ENCODE measurements at regions not wholly inside any gene's neighbourhood (a gene's known extent, or its start where the extent isn't known, plus 50 kb on each side); places are given as distances from the start of the nearest gene placed in this dataset.
"Not testable (repeated sequence)": the region's sequence is repeated elsewhere in the genome, so short reads cannot be mapped to it uniquely, and the experiment has no call there.

- no peaks in the 10 kb centered on the region for H3K4me1 ChIP-seq (ENCODE audit: control insufficient read depth in 1 of 2, low read depth in 2 of 2)
- no peaks in the 10 kb centered on the region for H3K36me3 ChIP-seq
- H3K27ac ChIP-seq = no peak overlapping the region
- DNase-seq (ENCODE audit: low spot score) (no peak), ATAC-seq (ENCODE audit: insufficient number of reproducible peaks, low FRiP score, low read depth) (no peak)
- TF ChIP-seq CTCF (IDR thresholded peaks at IDR 0.05) = no peak
- H3K4me3 ChIP-seq = no peak overlapping the region
- H3K9me3 ChIP-seq = peaks cover 2% of the 10 kb centered on the region
- H3K27me3 ChIP-seq (replicated peaks; ENCODE audit: insufficient read depth) = no peaks in the 10 kb centered on the region
These were observed 137.7 kb upstream of the XIRP2 start for GRCh38 chr2:166750624-166751023.

- H3K9me3 ChIP-seq = peaks cover 45% of the 10 kb centered on the region
- not testable (repeated sequence) for H3K4me3 ChIP-seq; H3K4me1 ChIP-seq (ENCODE audit: control insufficient read depth in 1 of 2, low read depth in 2 of 2); H3K27me3 ChIP-seq (replicated peaks; ENCODE audit: insufficient read depth); DNase-seq (ENCODE audit: low spot score); H3K36me3 ChIP-seq; ATAC-seq (ENCODE audit: insufficient number of reproducible peaks, low FRiP score, low read depth); H3K27ac ChIP-seq
These were observed 144.2 kb upstream of the XIRP2 start for GRCh38 chr2:166744117-166744516.

GRCh38 chr2:166743482-166743881 lies 144.8 kb upstream of the XIRP2 start:
- not testable (repeated sequence) for H3K4me3 ChIP-seq; H3K27ac ChIP-seq; ATAC-seq (ENCODE audit: insufficient number of reproducible peaks, low FRiP score, low read depth); DNase-seq (ENCODE audit: low spot score); H3K27me3 ChIP-seq (replicated peaks; ENCODE audit: insufficient read depth); H3K36me3 ChIP-seq; H3K4me1 ChIP-seq (ENCODE audit: control insufficient read depth in 1 of 2, low read depth in 2 of 2)
- peaks cover 47% of the 10 kb centered on the region for H3K9me3 ChIP-seq

- H3K4me3 ChIP-seq = no peak overlapping the region
- H3K27me3 ChIP-seq (replicated peaks; ENCODE audit: insufficient read depth) = no peaks in the 10 kb centered on the region
- no peaks in the 10 kb centered on the region for H3K36me3 ChIP-seq
- no peaks in the 10 kb centered on the region for H3K4me1 ChIP-seq (ENCODE audit: control insufficient read depth in 1 of 2, low read depth in 2 of 2)
- no peaks in the 10 kb centered on the region for H3K9me3 ChIP-seq
- no peak for TF ChIP-seq CTCF (IDR thresholded peaks at IDR 0.05)
- no peak overlapping the region for H3K27ac ChIP-seq
- ATAC-seq (ENCODE audit: insufficient number of reproducible peaks, low FRiP score, low read depth) = no peak
- DNase-seq (ENCODE audit: low spot score) = no peak
These were observed 161.2 kb upstream of the XIRP2 start for GRCh38 chr2:166727095-166727494.

- DNase-seq (ENCODE audit: low spot score) = no peak
- Histone ChIP-seq H3K36me3 (no peaks in the 10 kb centered on the region), H3K4me1 (ENCODE audit: control insufficient read depth in 1 of 2, low read depth in 2 of 2) (no peaks in the 10 kb centered on the region), H3K27ac (no peak overlapping the region), H3K4me3 (no peak overlapping the region), H3K9me3 (no peaks in the 10 kb centered on the region), H3K27me3 (replicated peaks; ENCODE audit: insufficient read depth) (no peaks in the 10 kb centered on the region)
- ATAC-seq (ENCODE audit: insufficient number of reproducible peaks, low FRiP score, low read depth) = no peak
- TF ChIP-seq CTCF (IDR thresholded peaks at IDR 0.05) = no peak
These were observed 162.1 kb upstream of the XIRP2 start for GRCh38 chr2:166725927-166726924.

- H3K9me3 ChIP-seq = no peaks in the 10 kb centered on the region
- no peak overlapping the region for H3K4me3 ChIP-seq
- DNase-seq (ENCODE audit: low spot score) (no peak), ATAC-seq (ENCODE audit: insufficient number of reproducible peaks, low FRiP score, low read depth) (no peak)
- TF ChIP-seq CTCF (IDR thresholded peaks at IDR 0.05) = no peak
- no peaks in the 10 kb centered on the region for H3K36me3 ChIP-seq
- H3K27ac ChIP-seq = no peak overlapping the region
- no peaks in the 10 kb centered on the region for H3K27me3 ChIP-seq (replicated peaks; ENCODE audit: insufficient read depth)
- no peaks in the 10 kb centered on the region for H3K4me1 ChIP-seq (ENCODE audit: control insufficient read depth in 1 of 2, low read depth in 2 of 2)
These were observed 171.3 kb upstream of the XIRP2 start for GRCh38 chr2:166716968-166717367.
